Keratinocyte (primary cell): ENCODE measurements at regions not wholly inside any gene's neighbourhood (a gene's known extent, or its start where the extent isn't known, plus 50 kb on each side); places are given as distances from the start of the nearest gene placed in this dataset.

ENCODE experiments used
- DNase-seq: peaks from one replicate; pipeline ENCODE4 v3.0.0-alpha.2; 2011; ENCODE audit warnings: low read depth, missing footprints, low spot score
- FAIRE-seq: peaks from 2 replicates; lab custom pipeline; 2011; peaks lifted over from hg19 to GRCh38; lab: Jason Lieb, UNC
- H2AFZ ChIP-seq: 2 replicates; pipeline ENCODE4 v1.6.0; 2012; ENCODE audit warnings: low read length, control low read depth, inconsistent platforms; ENCODE audit not compliant: control insufficient read depth
- H3K27ac ChIP-seq: 2 replicates; pipeline ENCODE4 v1.5.1; 2011; ENCODE audit warnings: low read length; ENCODE audit not compliant: control insufficient read depth, insufficient read depth
- H3K27me3 ChIP-seq: 3 replicates; pipeline ENCODE4 v1.6.0; 2011; ENCODE audit warnings: low read length; ENCODE audit not compliant: control insufficient read depth, insufficient read depth; ENCODE audit errors: extremely low read depth
- H3K36me3 ChIP-seq, 2 experiments: 2 replicates in 1 of 2; 3 replicates in 1 of 2; pipeline ENCODE4 v1.5.1; 2011; ENCODE audit warnings: low read length in 2 of 2, mild to moderate bottlenecking in 1 of 2; ENCODE audit not compliant: control insufficient read depth in 2 of 2, insufficient read depth in 2 of 2; ENCODE audit errors: extremely low read depth in 1 of 2
- H3K4me1 ChIP-seq: 3 replicates; pipeline ENCODE4 v1.5.1; 2011; ENCODE audit warnings: low read length; ENCODE audit not compliant: control insufficient read depth, insufficient read depth; ENCODE audit errors: extremely low read depth
- H3K4me2 ChIP-seq: 3 replicates; pipeline ENCODE4 v1.6.0; 2011; ENCODE audit warnings: low read depth, low read length; ENCODE audit not compliant: control insufficient read depth, insufficient read depth; ENCODE audit errors: extremely low read depth
- H3K4me3 ChIP-seq, 3 experiments: fragments of 200-600 bp in 1 of 3; sonication (generic) in 1 of 3; 2 replicates in 2 of 3; 3 replicates in 1 of 3; pipeline ENCODE4 v1.5.1; 2011 to 2016; ENCODE audit warnings: low read length in 3 of 3, mild to moderate bottlenecking in 3 of 3, control low read depth in 2 of 3, inconsistent platforms in 1 of 3, low read depth in 1 of 3, mixed read lengths in 1 of 3, mixed run types in 1 of 3, moderate library complexity in 1 of 3; ENCODE audit not compliant: control insufficient read depth in 2 of 3, insufficient read depth in 2 of 3; ENCODE audit errors: extremely low read depth in 1 of 3
- H3K79me2 ChIP-seq: 2 replicates; pipeline ENCODE4 v1.6.0; 2012; ENCODE audit warnings: low read length; ENCODE audit not compliant: control insufficient read depth, insufficient read depth
- H3K9ac ChIP-seq: 3 replicates; pipeline ENCODE4 v1.6.0; 2011; ENCODE audit warnings: low read length; ENCODE audit not compliant: control insufficient read depth, insufficient read depth; ENCODE audit errors: extremely low read depth
- H3K9me1 ChIP-seq: 3 replicates; pipeline ENCODE4 v1.6.0; 2011; ENCODE audit warnings: low read length; ENCODE audit not compliant: control insufficient read depth, insufficient read depth; ENCODE audit errors: extremely low read depth
- H3K9me3 ChIP-seq: 2 replicates; pipeline ENCODE4 v1.5.1; 2012; ENCODE audit warnings: low read depth, low read length; ENCODE audit not compliant: control insufficient read depth
- H4K20me1 ChIP-seq: 3 replicates; pipeline ENCODE4 v1.6.0; 2011; ENCODE audit warnings: low read length; ENCODE audit not compliant: control insufficient read depth, insufficient read depth; ENCODE audit errors: extremely low read depth
- CTCF ChIP-seq, 3 experiments: IDR thresholded peaks in 1 of 3; conservative IDR thresholded peaks in 1 of 3; optimal IDR thresholded peaks in 1 of 3; 2 replicates in 2 of 3; 3 replicates in 1 of 3; pipeline versions ENCODE3 to v1.5.1; 2011; ENCODE audit warnings: low read length in 3 of 3, mild to moderate bottlenecking in 3 of 3, moderate library complexity in 2 of 3, control low read depth in 1 of 3, inconsistent platforms in 1 of 3; ENCODE audit not compliant: insufficient read depth in 2 of 3; ENCODE audit errors: extremely low read depth in 1 of 3
- EZH2 ChIP-seq: IDR thresholded peaks from one replicate; pipeline ENCODE4 v1.6.1; 2012; ENCODE audit warnings: inconsistent platforms, mild to moderate bottlenecking, low read length, moderate library complexity
- dilution Hi-C: fragments of 300-500 bp; cut with MboI; formaldehyde crosslinking; loops from one replicate; pipeline ENCODE4 v1.7.0; 2020; ENCODE audit warnings: low sequenced_read_pairs; ENCODE audit not compliant: extremely low pct_ligation_motif_present

- DNase-seq (no peak), FAIRE-seq (no peak)
- Histone ChIP-seq H3K9ac (no peak overlapping the region), H3K79me2 (no peaks in the 10 kb centered on the region), H3K4me3 (no peak overlapping the region), H3K4me1 (no peaks in the 10 kb centered on the region), H3K9me1 (no peaks in the 10 kb centered on the region), H3K9me3 (no peaks in the 10 kb centered on the region), H3K27me3 (no peaks in the 10 kb centered on the region), H3K4me2 (no peak overlapping the region), H4K20me1 (no peaks in the 10 kb centered on the region), H2AFZ (no peak overlapping the region), H3K36me3 (no peaks in the 10 kb centered on the region), H3K27ac (no peak overlapping the region)
- TF ChIP-seq EZH2: no peak
- TF ChIP-seq CTCF (optimal IDR thresholded peaks at IDR 0.05 in 1 of 3, IDR thresholded peaks at IDR 0.05 in 1 of 3, conservative IDR thresholded peaks at IDR 0.05 in 1 of 3; ENCODE audit: extremely low read depth in 1 of 3, insufficient read depth in 2 of 3, low read length in 3 of 3): no peak
- dilution Hi-C loops: no loop called here
These were observed 89.6 kb downstream of the FZD1 start for GRCh38 chr7:91353848-91354247.

DNA sequence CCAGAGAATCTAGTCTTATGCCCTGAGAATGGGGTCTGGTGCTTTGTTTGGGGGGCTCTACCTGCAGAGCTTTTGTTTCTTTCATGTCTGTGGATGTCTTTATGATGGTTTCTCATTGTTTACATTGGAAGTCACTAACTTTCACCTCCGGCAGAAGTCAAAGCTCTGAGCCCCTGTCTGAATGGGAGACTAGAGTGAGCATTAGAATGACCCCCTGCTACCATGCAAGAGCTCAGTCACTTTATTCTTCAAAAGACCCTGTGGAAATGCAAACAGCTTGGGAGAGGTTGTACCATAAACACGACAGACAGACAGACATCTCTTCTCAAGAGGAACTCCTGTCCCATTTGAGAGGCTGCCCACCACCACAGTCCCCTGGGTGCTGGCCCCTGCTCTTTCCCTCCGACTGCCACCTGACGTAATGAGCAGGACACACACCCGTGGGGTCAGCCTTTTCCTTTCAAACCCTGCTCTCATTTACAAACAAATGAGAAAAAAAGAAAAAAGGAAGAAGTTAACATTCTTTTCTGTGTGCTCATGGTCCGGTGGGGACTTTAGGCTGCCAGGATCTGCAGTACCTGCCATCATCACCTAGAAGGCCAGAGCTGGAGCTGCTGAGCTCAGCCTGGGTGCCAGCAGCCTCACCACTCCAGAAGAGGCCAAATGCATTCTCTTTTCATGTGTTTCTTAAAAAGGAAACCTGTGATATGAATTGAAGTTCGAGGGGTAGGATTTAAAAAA, 91.6 kb downstream of the FZD1 start:
- Histone ChIP-seq H3K4me3 (no peak overlapping the region), H3K9ac (no peak overlapping the region)
- dilution Hi-C loops: no loop called here

More for the DNA sequence above, 91.6 kb downstream of the FZD1 start:
- H3K4me1 ChIP-seq: no peaks in the 10 kb centered on the region
- H3K36me3 ChIP-seq: no peaks in the 10 kb centered on the region
- FAIRE-seq (no peak), DNase-seq (no peak)
- H3K79me2 ChIP-seq: no peaks in the 10 kb centered on the region
- no peaks in the 10 kb centered on the region for H4K20me1 ChIP-seq
- H3K9me1 ChIP-seq: no peaks in the 10 kb centered on the region
- no peaks in the 10 kb centered on the region for H3K9me3 ChIP-seq
- no peak overlapping the region for H3K27ac ChIP-seq
- no peak for TF ChIP-seq EZH2
- no peak for TF ChIP-seq CTCF (optimal IDR thresholded peaks at IDR 0.05 in 1 of 3, IDR thresholded peaks at IDR 0.05 in 1 of 3, conservative IDR thresholded peaks at IDR 0.05 in 1 of 3; ENCODE audit: extremely low read depth in 1 of 3, insufficient read depth in 2 of 3, low read length in 3 of 3)
- no peak overlapping the region for H3K4me2 ChIP-seq
- no peaks in the 10 kb centered on the region for H3K27me3 ChIP-seq
- no peak overlapping the region for H2AFZ ChIP-seq
